Nephron (organoid): ENCODE measurements at regions not wholly inside any gene's neighbourhood (a gene's known extent, or its start where the extent isn't known, plus 50 kb on each side); places are given as distances from the start of the nearest gene placed in this dataset.
A peak's percentile ranks its signal among the peaks of the same experiment; 100 is the strongest.

Experiments
- H3K27ac Mint-ChIP-seq, 3 experiments: 2 replicates each; pipeline ENCODE4 v1.8.0; 2020; ENCODE audit warnings: mixed read lengths in 3 of 3, mild to moderate bottlenecking in 2 of 3, moderate library complexity in 1 of 3
- H3K27me3 Mint-ChIP-seq: 2 replicates; pipeline ENCODE4 v1.8.0; 2021; ENCODE audit warnings: low read depth, mild to moderate bottlenecking, moderate library complexity, mixed read lengths
- H3K36me3 Mint-ChIP-seq: 2 replicates; pipeline ENCODE4 v1.8.0; 2020; ENCODE audit warnings: low read depth, mixed read lengths
- H3K4me1 Mint-ChIP-seq: 2 replicates; pipeline ENCODE4 v1.8.0; 2020; ENCODE audit warnings: mixed read lengths
- H3K4me3 Mint-ChIP-seq, 3 experiments: 2 replicates each; pipeline ENCODE4 v1.8.0; 2020; ENCODE audit warnings: mild to moderate bottlenecking in 3 of 3, mixed read lengths in 3 of 3, moderate library complexity in 2 of 3
- H3K9me3 Mint-ChIP-seq: 2 replicates; pipeline ENCODE4 v1.8.0; 2020; ENCODE audit warnings: mixed read lengths
- TF ChIP-seq, protein P1 (sequence below), 3 experiments: fragments of 200-600 bp; sonication (generic); IDR thresholded peaks; one replicate each; pipeline ENCODE4 v1.5.0; 2021; ENCODE audit warnings: antibody characterized with exemption in 3 of 3; ENCODE audit not compliant: unreplicated experiment in 3 of 3

DNA sequence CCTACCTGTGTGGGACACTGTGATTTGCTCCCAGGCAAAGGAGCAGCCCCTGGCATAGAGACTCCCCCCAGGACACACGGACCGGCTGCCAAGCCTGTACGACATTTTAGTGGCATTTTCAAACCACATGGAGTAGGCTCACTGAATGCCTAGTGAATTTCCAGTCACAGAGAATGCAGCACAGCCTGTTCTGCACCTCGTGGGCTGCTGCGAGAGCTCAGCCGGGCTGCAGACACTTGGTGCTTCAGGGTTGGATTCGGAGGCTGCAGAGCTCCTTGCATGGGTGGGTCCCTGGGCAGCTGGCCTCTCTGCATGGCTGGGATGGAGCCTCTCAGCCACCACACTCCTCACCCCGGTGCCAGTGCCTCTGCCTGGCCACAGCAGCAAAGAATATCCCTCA, 51.2 kb upstream of the HNF1B start:
- Mint-ChIP-seq H3K4me3 (no peak overlapping the region), H3K27ac (peak overlapping the region; percentile 42 to 74 (median 55)), H3K27me3 (peaks cover 27% of the 10 kb centered on the region), H3K9me3 (no peaks in the 10 kb centered on the region), H3K4me1 (peaks cover 6% of the 10 kb centered on the region), H3K36me3 (no peaks in the 10 kb centered on the region)
- TF ChIP-seq, protein P1, sequence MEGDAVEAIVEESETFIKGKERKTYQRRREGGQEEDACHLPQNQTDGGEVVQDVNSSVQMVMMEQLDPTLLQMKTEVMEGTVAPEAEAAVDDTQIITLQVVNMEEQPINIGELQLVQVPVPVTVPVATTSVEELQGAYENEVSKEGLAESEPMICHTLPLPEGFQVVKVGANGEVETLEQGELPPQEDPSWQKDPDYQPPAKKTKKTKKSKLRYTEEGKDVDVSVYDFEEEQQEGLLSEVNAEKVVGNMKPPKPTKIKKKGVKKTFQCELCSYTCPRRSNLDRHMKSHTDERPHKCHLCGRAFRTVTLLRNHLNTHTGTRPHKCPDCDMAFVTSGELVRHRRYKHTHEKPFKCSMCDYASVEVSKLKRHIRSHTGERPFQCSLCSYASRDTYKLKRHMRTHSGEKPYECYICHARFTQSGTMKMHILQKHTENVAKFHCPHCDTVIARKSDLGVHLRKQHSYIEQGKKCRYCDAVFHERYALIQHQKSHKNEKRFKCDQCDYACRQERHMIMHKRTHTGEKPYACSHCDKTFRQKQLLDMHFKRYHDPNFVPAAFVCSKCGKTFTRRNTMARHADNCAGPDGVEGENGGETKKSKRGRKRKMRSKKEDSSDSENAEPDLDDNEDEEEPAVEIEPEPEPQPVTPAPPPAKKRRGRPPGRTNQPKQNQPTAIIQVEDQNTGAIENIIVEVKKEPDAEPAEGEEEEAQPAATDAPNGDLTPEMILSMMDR (IDR thresholded peaks at IDR 0.05; ENCODE audit: unreplicated experiment in 3 of 3): no peak
